ENCODE measurements at regions not wholly inside any gene's neighbourhood (a gene's known extent, or its start where the extent isn't known, plus 50 kb on each side); places are given as distances from the start of the nearest gene placed in this dataset.
"Not testable (repeated sequence)": the region's sequence is repeated elsewhere in the genome, so short reads cannot be mapped to it uniquely, and the experiment has no call there.

GRCh38 chr10:44569193-44570091 is 184.5 kb upstream of the CXCL12 start:
- no peak for DNase-seq

- no peak for DNase-seq
Measured at GRCh38 chr10:44571701-44572100, 186.8 kb upstream of the CXCL12 start.

- no peak for DNase-seq
Measured at GRCh38 chr10:44572146-44572545, 187.2 kb upstream of the CXCL12 start.

GRCh38 chr10:44573821-44574220 is 188.9 kb upstream of the CXCL12 start:
- no peak for DNase-seq

DNA sequence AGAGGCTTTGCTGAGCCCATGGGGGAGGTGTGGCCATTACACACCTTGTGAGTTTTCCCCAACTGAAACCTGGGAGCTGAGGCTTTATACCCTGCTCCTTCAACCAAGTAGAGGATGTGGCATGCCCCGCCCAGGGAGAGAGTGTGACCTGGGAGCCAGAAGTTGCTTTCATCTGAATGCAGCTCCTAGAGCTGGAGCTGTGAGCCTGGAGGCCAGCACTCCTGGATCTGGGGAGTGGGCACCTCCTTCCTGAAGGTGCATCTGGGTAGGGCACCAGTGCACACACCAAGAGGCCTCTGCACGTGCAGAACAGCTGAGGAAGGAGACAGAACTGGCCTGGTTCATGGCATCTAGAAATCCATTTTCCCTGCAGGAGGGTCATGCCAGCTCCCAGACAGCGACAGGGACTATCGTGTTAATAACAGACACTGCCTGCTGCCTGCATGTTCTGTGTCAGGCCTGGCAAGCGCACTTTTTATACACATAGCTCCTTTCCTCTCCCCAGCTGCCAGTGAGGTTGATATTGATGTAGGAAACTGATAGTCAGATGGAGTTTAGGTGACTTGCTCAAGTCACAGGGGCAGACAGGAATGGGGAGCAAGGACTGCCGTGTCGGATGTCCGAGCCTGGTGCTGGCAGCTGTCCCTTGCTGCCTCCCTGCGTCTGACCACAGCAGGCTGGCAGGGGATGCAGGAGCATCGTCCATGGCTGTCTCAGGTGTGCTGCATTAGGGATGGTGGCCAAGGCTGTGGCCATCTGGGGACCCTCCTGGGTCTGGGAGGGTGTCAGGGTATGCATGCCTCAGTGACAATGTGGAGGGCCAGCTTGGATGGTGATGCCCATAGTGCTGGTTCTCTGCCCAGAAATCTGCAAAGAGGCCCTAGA is 189.9 kb upstream of the CXCL12 start:
- DNase-seq, result no peak

DNA sequence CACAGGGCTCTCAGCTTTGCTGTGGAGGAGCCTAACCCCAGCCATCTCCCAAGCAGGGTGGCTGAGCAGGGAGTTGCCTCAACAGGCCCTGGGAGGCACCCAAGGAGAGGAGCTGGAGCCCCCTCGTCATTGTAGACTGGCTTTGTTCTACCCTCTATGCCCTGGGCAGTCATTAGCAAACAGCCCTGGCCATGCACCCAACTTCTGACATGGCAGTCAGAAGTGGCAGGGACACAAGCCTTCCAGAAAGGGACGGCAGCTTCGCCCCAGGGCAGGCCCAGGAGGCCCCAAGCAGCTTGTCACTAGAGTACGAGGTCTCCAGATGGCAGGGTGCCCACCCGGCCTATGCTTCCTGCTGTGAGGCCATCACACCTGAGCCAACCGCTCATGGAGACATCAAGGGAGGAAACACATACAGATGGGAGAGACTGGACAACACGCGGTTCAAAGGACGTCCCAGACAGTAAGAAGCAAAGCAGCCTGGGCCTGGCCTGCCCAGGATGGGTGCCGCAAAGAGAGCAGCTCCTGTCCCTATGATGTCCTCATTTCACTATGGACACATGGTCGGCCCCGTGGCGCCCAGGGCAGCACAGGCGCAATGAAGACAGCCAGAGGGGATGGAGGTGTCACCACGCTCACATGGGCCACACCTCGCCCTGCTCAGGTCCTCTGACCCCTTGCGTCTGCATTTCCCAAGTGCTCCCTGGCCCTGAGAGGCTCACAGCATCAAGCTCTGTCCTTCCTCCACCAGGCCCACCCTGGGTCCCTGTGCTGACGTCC is 190.9 kb upstream of the CXCL12 start:
- no peak for DNase-seq

- DNase-seq, result no peak
Measured at GRCh38 chr10:44576702-44577191, 191.8 kb upstream of the CXCL12 start.

- DNase-seq, result no peak
Measured at GRCh38 chr10:44577533-44577932, 192.6 kb upstream of the CXCL12 start.

DNA sequence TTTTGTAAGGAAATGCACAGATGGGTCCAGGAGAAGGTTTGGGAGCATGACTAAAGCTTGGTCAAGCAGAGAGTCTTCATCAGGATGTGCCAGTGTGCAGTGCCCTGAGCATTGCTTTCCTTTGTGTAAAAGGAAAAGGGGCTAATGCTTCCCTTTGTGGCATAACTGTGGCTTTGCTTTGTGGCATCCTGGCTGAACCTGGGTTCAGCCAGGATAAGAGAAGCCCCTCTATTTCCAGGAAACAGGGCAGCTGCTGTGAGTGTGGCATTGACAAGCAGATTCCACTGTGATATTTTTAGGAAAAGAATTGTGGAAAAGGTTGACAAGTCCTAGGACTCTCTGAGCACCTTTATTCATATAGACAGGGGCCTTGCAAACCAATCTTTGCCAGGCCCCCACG is 193.4 kb upstream of the CXCL12 start:
- no peak for DNase-seq

DNA sequence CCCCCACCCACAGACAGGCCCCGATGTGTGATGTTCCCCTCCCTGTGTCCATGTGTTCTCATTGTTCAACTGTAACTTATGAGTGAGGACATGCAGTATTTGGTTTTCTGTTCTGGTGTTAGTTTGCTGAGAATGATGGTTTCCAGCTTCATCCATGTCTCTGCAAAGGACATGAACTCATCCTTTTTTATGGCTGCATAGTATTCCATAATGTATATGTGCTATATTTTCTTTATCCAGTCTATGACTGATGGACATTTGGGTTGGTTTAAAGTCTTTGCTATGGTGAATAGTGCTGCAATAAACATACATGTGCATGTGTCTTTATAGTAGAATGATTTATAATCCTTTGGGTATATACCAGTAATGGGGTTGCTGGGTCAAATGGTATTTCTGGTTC is 194.1 kb upstream of the CXCL12 start:
- not testable (repeated sequence) for DNase-seq

- DNase-seq, result no peak
Measured at GRCh38 chr10:44581996-44582395, 197.1 kb upstream of the CXCL12 start.

- no peak for DNase-seq
Measured at GRCh38 chr10:44587488-44588318, 202.8 kb upstream of the CXCL12 start.

GRCh38 chr10:44589181-44589943 is 204.5 kb upstream of the CXCL12 start:
- no peak for DNase-seq

DNA sequence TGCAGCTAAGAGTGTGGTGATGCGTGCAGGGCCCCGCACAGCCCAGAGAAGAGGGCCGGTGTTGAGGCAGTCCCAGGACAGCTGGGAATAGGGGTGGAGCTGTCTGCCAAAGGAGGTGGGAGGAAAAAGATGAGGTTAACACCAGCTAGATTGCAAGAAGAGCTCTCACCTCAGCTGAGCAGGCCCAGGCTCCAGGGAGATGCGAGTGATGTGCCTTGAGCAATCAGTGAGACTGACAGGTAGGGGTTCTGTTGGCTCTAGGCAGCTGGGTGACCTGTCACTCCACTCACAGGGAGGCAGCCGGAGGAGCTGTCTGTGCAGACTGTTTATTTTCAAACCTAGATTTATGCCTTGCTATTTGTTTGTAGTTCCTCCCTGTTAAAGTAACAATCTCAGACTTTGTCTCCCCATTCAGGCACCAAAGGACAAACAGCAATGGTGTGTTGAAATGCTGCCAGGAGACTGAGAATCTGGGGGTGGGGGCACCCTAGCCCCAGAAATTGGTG is 205.1 kb upstream of the CXCL12 start:
- DNase-seq, result no peak

- DNase-seq, result no peak
Measured at GRCh38 chr10:44591911-44592310, 207.0 kb upstream of the CXCL12 start.

GRCh38 chr10:44593952-44594351 is 209.1 kb upstream of the CXCL12 start:
- no peak for DNase-seq

DNA sequence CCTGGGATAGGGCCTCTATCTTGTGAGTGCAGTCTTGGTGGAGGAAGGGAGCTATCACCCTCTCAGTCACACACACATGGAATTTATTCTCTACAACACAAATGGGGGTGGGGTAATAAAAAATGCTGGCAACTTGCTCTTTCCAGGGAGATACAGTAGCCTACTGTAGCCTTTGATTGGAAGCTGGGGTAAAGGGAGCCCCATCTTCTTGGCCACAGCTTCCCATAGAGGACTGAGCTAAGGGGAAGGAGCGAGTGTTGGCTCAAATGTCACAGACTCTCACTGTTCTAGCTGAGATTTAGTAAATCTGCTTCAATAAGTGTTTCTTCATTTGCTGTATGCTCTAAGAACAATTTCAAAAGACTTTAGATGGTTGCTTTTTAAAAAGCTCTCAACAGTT is 222.2 kb upstream of the CXCL12 start:
- no peak for DNase-seq

DNA sequence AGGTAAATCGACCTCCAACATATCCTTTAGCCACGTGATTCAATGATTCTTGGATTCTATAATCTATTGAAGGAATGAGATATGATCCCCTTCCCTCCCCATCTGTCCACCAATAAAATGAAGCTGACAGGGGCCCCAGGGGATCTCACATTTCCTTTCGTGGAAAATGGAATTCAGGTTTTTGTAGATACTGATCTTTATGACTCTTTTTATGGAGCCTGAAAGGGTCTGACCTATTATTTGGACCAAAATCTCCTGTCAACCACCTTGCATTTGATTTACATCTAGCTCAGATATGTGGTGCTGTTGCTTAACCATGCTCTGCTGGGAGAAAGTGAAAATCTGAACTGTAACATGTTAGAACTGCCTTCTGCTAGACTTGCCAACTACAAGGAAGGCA is 234.0 kb upstream of the CXCL12 start:
- no peak for DNase-seq

DNA sequence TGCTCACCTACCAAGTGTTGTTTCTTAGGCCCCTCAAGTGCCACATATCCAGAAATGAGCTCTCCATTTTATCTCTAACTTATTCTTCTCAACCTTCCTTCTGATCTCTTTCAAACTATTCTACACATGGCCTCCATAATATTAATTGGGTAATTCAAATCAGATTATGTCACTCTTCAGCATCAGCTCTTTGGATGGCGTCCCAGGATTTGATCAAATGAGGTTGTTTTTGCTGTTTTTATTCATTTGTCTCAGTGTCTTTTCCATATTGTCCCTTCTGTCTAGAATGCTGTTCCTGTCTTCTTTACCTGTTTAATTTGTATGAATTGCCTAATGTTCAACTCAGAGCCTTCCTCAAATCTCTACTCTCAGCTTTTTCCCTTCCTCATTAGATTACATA is 234.6 kb upstream of the CXCL12 start:
- no peak for DNase-seq

DNA sequence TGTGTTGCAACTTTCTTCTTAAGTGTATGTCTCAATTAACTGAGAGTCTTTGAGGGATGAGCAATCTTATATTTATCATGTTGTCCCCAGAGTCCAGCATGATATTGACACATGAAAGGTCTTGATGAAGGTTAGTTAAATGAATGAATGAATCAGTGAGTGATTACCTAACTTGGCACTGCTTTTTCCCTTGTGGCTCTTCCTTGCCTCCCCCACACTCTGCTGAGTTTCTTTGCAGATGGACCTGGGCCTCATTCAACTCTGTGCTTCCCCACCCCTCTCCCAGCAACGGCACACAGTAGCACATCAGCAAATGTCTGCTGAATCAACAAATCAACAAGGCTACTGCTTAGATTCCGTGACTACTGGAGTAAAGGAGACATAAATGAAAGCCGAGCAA is 235.1 kb upstream of the CXCL12 start:
- no peak for DNase-seq
